GM12878 (cell line): ENCODE measurements at regions not wholly inside any gene's neighbourhood (a gene's known extent, or its start where the extent isn't known, plus 50 kb on each side); places are given as distances from the start of the nearest gene placed in this dataset.

ENCODE experiments used
- BCL11A ChIP-seq: IDR thresholded peaks from 2 replicates; pipeline ENCODE4 v1.6.1; 2011; ENCODE audit warnings: low read depth, low read length
- BCL3 ChIP-seq: IDR thresholded peaks from 2 replicates; pipeline ENCODE4 v1.6.1; 2011; ENCODE audit warnings: borderline replicate concordance, low read depth, mild to moderate bottlenecking, moderate library complexity, low read length; ENCODE audit not compliant: insufficient read depth, poor library complexity, severe bottlenecking
- CTCF ChIP-seq, 3 experiments: IDR thresholded peaks in 2 of 3; conservative IDR thresholded peaks in 1 of 3; 2 replicates each; pipeline ENCODE4 v1.5.1; 2011; ENCODE audit warnings: low read depth in 3 of 3, low read length in 3 of 3, mild to moderate bottlenecking in 3 of 3, control low read depth in 2 of 3, moderate library complexity in 2 of 3, inconsistent platforms in 1 of 3, mixed read lengths in 1 of 3; ENCODE audit not compliant: control insufficient read depth in 2 of 3, insufficient read depth in 1 of 3; ENCODE audit errors: extremely low read depth in 1 of 3
- E2F8 ChIP-seq: fragments of 450-650 bp; IDR thresholded peaks from 2 replicates; pipeline ENCODE4 v1.6.1; 2018; ENCODE audit warnings: mild to moderate bottlenecking, low read depth, moderate library complexity; ENCODE audit not compliant: partially characterized antibody
- EZH2 ChIP-seq: IDR thresholded peaks from 2 replicates; pipeline ENCODE4 v1.6.1; 2012; ENCODE audit warnings: low read depth, mild to moderate bottlenecking, control low read depth, inconsistent platforms, low read length, borderline replicate concordance; ENCODE audit not compliant: control insufficient read depth
- FOS ChIP-seq: IDR thresholded peaks from 3 replicates; pipeline ENCODE4 v1.6.1; 2011; ENCODE audit warnings: borderline replicate concordance; ENCODE audit not compliant: insufficient read length; ENCODE audit errors: extremely low read depth
- GATAD2B ChIP-seq: fragments of 450-650 bp; conservative IDR thresholded peaks from 2 replicates; pipeline ENCODE4 v1.6.1; 2017; ENCODE audit warnings: low read depth, mild to moderate bottlenecking, moderate library complexity
- NFYA ChIP-seq: IDR thresholded peaks from 2 replicates; pipeline ENCODE4 v1.6.1; 2011; ENCODE audit warnings: low read depth, mild to moderate bottlenecking, low read length, improper control_type of control experiment, borderline replicate concordance
- POLR2A ChIP-seq: IDR thresholded peaks from 2 replicates; pipeline ENCODE4 v1.6.1; 2011; ENCODE audit warnings: low read depth, mild to moderate bottlenecking, low read length
- SIN3A ChIP-seq: IDR thresholded peaks from 2 replicates; pipeline ENCODE4 v1.6.1; 2012; ENCODE audit warnings: low read depth, low read length, improper control_type of control experiment
- YY1 ChIP-seq: IDR thresholded peaks from 2 replicates; pipeline ENCODE4 v1.6.1; 2011; ENCODE audit warnings: low read depth, mild to moderate bottlenecking, low read length
- ZNF622 ChIP-seq: fragments of 450-650 bp; IDR thresholded peaks from 2 replicates; pipeline ENCODE4 v1.6.1; 2017; ENCODE audit warnings: mild to moderate bottlenecking, inconsistent platforms

- no peak for TF ChIP-seq E2F8
- no peak for TF ChIP-seq FOS
- no peak for TF ChIP-seq POLR2A
- TF ChIP-seq YY1, result no peak
- TF ChIP-seq BCL11A, result no peak
- no peak for TF ChIP-seq CTCF (IDR thresholded peaks at IDR 0.05 in 2 of 3, conservative IDR thresholded peaks at IDR 0.05 in 1 of 3; ENCODE audit: control insufficient read depth in 2 of 3, extremely low read depth in 1 of 3, insufficient read depth in 1 of 3, low read depth in 3 of 3, low read length in 3 of 3)
- no peak for TF ChIP-seq EZH2
- TF ChIP-seq SIN3A, result no peak
- TF ChIP-seq NFYA, result no peak
- TF ChIP-seq GATAD2B, result no peak
- no peak for TF ChIP-seq BCL3
- TF ChIP-seq ZNF622, result no peak
Measured at GRCh38 chr9:75574569-75574968, 315.9 kb upstream of the PCSK5 start.
